C4-2B (cell line): ENCODE measurements at regions not wholly inside any gene's neighbourhood (a gene's known extent, or its start where the extent isn't known, plus 50 kb on each side); places are given as distances from the start of the nearest gene placed in this dataset.

Experiments
- CTCF ChIP-seq: fragments of 450-650 bp; conservative IDR thresholded peaks from 2 replicates; pipeline ENCODE4 v1.5.1; 2017; ENCODE audit warnings: mild to moderate bottlenecking
- ZFX ChIP-seq: fragments of 450-650 bp; IDR thresholded peaks from 2 replicates; pipeline ENCODE4 v1.6.1; 2017

- TF ChIP-seq CTCF (no peak), ZFX (no peak)
These were observed 414.1 kb upstream of the ESRRG start for GRCh38 chr1:217137210-217137881.
